ENCODE measurements at regions not wholly inside any gene's neighbourhood (a gene's known extent, or its start where the extent isn't known, plus 50 kb on each side); places are given as distances from the start of the nearest gene placed in this dataset.

DNA sequence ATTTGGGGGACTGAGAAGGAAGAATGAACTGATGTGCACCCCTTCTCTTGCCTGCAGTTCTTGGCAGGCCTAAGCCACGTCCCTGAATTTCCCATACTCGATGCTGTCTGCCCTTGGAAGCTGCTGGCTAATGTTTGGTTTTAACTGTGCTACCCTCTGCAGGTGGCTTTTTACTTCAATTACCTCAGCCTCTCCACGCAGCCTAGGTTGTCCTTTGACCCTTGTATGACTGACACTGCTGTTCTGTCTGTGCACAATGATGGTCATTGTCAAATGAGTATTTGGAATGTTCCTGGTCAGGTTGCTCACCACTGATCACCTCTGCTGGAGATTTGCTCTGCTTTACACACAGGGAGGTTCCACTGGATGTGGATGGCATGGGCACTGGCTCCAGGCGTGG is 137.1 kb downstream of the ZNF518B start (continued):
- no peak for TF ChIP-seq SRSF1 (optimal IDR thresholded peaks at IDR 0.05; ENCODE audit: low read depth, low read length)
- TF ChIP-seq ZNF101 (CRISPR knock-in tag; IDR thresholded peaks at IDR 0.05; ENCODE audit: borderline replicate concordance, low read depth) = no peak
- 0 out of 2 replicates have a peak, but pooled peaks have one; percentile 38 for TF ChIP-seq ZNF772 (CRISPR knock-in tag; IDR thresholded peaks at IDR 0.05)
- TF ChIP-seq, protein P1, sequence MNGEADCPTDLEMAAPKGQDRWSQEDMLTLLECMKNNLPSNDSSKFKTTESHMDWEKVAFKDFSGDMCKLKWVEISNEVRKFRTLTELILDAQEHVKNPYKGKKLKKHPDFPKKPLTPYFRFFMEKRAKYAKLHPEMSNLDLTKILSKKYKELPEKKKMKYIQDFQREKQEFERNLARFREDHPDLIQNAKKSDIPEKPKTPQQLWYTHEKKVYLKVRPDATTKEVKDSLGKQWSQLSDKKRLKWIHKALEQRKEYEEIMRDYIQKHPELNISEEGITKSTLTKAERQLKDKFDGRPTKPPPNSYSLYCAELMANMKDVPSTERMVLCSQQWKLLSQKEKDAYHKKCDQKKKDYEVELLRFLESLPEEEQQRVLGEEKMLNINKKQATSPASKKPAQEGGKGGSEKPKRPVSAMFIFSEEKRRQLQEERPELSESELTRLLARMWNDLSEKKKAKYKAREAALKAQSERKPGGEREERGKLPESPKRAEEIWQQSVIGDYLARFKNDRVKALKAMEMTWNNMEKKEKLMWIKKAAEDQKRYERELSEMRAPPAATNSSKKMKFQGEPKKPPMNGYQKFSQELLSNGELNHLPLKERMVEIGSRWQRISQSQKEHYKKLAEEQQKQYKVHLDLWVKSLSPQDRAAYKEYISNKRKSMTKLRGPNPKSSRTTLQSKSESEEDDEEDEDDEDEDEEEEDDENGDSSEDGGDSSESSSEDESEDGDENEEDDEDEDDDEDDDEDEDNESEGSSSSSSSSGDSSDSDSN (CRISPR knock-in tag; IDR thresholded peaks at IDR 0.05) = no peak
- TF ChIP-seq NR2F2 (IDR thresholded peaks at IDR 0.05; ENCODE audit: borderline replicate concordance, low read depth) = no peak
- no peak for TF ChIP-seq PRPF4 (IDR thresholded peaks at IDR 0.05; ENCODE audit: low read depth, low read length, poor library complexity, severe bottlenecking)
- TF ChIP-seq ZNF205 (CRISPR knock-in tag; IDR thresholded peaks at IDR 0.05) = no peak
- no peak for TF ChIP-seq NFIC (IDR thresholded peaks at IDR 0.05; ENCODE audit: low read length)
- no peak for TF ChIP-seq E2F5 (CRISPR knock-in tag; conservative IDR thresholded peaks at IDR 0.05)
- TF ChIP-seq, protein P2, sequence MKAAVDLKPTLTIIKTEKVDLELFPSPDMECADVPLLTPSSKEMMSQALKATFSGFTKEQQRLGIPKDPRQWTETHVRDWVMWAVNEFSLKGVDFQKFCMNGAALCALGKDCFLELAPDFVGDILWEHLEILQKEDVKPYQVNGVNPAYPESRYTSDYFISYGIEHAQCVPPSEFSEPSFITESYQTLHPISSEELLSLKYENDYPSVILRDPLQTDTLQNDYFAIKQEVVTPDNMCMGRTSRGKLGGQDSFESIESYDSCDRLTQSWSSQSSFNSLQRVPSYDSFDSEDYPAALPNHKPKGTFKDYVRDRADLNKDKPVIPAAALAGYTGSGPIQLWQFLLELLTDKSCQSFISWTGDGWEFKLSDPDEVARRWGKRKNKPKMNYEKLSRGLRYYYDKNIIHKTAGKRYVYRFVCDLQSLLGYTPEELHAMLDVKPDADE (CRISPR knock-in tag; IDR thresholded peaks at IDR 0.05) = no peak
- TF ChIP-seq, protein P3, sequence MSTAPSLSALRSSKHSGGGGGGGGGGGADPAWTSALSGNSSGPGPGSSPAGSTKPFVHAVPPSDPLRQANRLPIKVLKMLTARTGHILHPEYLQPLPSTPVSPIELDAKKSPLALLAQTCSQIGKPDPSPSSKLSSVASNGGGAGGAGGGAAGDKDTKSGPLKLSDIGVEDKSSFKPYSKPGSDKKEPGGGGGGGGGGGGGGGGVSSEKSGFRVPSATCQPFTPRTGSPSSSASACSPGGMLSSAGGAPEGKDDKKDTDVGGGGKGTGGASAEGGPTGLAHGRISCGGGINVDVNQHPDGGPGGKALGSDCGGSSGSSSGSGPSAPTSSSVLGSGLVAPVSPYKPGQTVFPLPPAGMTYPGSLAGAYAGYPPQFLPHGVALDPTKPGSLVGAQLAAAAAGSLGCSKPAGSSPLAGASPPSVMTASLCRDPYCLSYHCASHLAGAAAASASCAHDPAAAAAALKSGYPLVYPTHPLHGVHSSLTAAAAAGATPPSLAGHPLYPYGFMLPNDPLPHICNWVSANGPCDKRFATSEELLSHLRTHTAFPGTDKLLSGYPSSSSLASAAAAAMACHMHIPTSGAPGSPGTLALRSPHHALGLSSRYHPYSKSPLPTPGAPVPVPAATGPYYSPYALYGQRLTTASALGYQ (CRISPR knock-in tag; IDR thresholded peaks at IDR 0.05) = no peak
- TF ChIP-seq ATAD3A (CRISPR knock-in tag; IDR thresholded peaks at IDR 0.05) = no peak
- TF ChIP-seq, protein P4, sequence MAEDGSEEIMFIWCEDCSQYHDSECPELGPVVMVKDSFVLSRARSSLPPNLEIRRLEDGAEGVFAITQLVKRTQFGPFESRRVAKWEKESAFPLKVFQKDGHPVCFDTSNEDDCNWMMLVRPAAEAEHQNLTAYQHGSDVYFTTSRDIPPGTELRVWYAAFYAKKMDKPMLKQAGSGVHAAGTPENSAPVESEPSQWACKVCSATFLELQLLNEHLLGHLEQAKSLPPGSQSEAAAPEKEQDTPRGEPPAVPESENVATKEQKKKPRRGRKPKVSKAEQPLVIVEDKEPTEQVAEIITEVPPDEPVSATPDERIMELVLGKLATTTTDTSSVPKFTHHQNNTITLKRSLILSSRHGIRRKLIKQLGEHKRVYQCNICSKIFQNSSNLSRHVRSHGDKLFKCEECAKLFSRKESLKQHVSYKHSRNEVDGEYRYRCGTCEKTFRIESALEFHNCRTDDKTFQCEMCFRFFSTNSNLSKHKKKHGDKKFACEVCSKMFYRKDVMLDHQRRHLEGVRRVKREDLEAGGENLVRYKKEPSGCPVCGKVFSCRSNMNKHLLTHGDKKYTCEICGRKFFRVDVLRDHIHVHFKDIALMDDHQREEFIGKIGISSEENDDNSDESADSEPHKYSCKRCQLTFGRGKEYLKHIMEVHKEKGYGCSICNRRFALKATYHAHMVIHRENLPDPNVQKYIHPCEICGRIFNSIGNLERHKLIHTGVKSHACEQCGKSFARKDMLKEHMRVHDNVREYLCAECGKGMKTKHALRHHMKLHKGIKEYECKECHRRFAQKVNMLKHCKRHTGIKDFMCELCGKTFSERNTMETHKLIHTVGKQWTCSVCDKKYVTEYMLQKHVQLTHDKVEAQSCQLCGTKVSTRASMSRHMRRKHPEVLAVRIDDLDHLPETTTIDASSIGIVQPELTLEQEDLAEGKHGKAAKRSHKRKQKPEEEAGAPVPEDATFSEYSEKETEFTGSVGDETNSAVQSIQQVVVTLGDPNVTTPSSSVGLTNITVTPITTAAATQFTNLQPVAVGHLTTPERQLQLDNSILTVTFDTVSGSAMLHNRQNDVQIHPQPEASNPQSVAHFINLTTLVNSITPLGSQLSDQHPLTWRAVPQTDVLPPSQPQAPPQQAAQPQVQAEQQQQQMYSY (CRISPR knock-in tag; IDR thresholded peaks at IDR 0.05) = no peak
- TF ChIP-seq POLR2AphosphoS2 (IDR thresholded peaks at IDR 0.05; ENCODE audit: low read depth, low read length) = no peak
- TF ChIP-seq NFATC3 (CRISPR knock-in tag; IDR thresholded peaks at IDR 0.05) = no peak
- TF ChIP-seq RCOR2 (CRISPR knock-in tag; IDR thresholded peaks at IDR 0.05) = no peak
- TF ChIP-seq ZSCAN9 (CRISPR knock-in tag; IDR thresholded peaks at IDR 0.05; ENCODE audit: borderline replicate concordance) = no peak
- TF ChIP-seq SP1 (IDR thresholded peaks at IDR 0.05) = no peak
- no peak for TF ChIP-seq SP1 (CRISPR knock-in tag; IDR thresholded peaks at IDR 0.05)
- TF ChIP-seq ZNF891 (CRISPR knock-in tag; IDR thresholded peaks at IDR 0.05) = no peak
- no peak for TF ChIP-seq NR3C1 (CRISPR knock-in tag; IDR thresholded peaks at IDR 0.05)
- peak; percentile 21 to 63; a peak in 3 of 4 replicates for TF ChIP-seq NR2F1 (CRISPR knock-in tag; IDR thresholded peaks at IDR 0.05)
- TF ChIP-seq TCF7L2 (IDR thresholded peaks at IDR 0.05; ENCODE audit: low read depth, low read length) = no peak
- no peak for TF ChIP-seq CHD2 (IDR thresholded peaks at IDR 0.05; ENCODE audit: low read depth, low read length)
